ENCODE measurements at regions not wholly inside any gene's neighbourhood (a gene's known extent, or its start where the extent isn't known, plus 50 kb on each side); places are given as distances from the start of the nearest gene placed in this dataset.

DNA sequence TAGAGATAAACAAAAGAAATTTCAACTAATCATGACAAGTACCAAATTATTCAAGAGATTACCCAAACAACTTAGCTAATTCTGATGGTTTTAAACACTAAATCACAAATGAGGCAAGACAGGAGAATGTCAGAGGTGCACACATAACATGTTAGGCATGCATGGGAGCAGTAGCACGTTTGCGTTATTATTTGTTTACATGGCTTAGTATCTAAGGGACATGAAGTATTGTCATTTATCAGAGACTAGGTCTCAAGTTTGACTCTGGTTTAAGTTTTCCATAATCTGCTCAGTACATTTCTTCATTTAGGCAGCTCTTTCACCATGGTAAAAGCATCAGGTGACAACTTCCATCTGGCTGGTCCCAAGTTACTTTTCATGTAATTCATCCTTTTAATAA is 244.1 kb upstream of the TNC start:
- TF ChIP-seq, protein P1, sequence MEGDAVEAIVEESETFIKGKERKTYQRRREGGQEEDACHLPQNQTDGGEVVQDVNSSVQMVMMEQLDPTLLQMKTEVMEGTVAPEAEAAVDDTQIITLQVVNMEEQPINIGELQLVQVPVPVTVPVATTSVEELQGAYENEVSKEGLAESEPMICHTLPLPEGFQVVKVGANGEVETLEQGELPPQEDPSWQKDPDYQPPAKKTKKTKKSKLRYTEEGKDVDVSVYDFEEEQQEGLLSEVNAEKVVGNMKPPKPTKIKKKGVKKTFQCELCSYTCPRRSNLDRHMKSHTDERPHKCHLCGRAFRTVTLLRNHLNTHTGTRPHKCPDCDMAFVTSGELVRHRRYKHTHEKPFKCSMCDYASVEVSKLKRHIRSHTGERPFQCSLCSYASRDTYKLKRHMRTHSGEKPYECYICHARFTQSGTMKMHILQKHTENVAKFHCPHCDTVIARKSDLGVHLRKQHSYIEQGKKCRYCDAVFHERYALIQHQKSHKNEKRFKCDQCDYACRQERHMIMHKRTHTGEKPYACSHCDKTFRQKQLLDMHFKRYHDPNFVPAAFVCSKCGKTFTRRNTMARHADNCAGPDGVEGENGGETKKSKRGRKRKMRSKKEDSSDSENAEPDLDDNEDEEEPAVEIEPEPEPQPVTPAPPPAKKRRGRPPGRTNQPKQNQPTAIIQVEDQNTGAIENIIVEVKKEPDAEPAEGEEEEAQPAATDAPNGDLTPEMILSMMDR (IDR thresholded peaks at IDR 0.05; ENCODE audit: poor library complexity), result no peak
- no peak for TF ChIP-seq EZH2 (IDR thresholded peaks at IDR 0.05; ENCODE audit: borderline replicate concordance)
- no peak for TF ChIP-seq EZH2phosphoT487 (IDR thresholded peaks at IDR 0.05; ENCODE audit: low read depth, severe bottlenecking, unreplicated experiment)
